NCI-H187 (cell line): ENCODE measurements at regions not wholly inside any gene's neighbourhood (a gene's known extent, or its start where the extent isn't known, plus 50 kb on each side); places are given as distances from the start of the nearest gene placed in this dataset.
"Not testable (repeated sequence)": the region's sequence is repeated elsewhere in the genome, so short reads cannot be mapped to it uniquely, and the experiment has no call there.

Experiments used
- DNase-seq, 2 experiments: peaks; one replicate each; lab custom pipeline; 2025; lab: John Stamatoyannopoulos, UW

- DNase-seq: no peak
Observed at GRCh38 chr4:152193059-152193458, 342.8 kb downstream of the FBXW7 start.

- no peak for DNase-seq
Observed at GRCh38 chr4:152190907-152191306, 345.0 kb downstream of the FBXW7 start.

- DNase-seq: no peak
Observed at GRCh38 chr4:152189451-152190179, 346.3 kb downstream of the FBXW7 start.

- DNase-seq: no peak
Observed at GRCh38 chr4:152188801-152189200, 347.1 kb downstream of the FBXW7 start.

GRCh38 chr4:152187693-152188092, 348.2 kb downstream of the FBXW7 start:
- DNase-seq: no peak

- no peak for DNase-seq
Observed at GRCh38 chr4:152185786-152186550, 349.9 kb downstream of the FBXW7 start.

GRCh38 chr4:152181150-152181549, 354.7 kb downstream of the FBXW7 start:
- no peak for DNase-seq

GRCh38 chr4:152180369-152180768, 355.5 kb downstream of the FBXW7 start:
- no peak for DNase-seq

- not testable (repeated sequence) for DNase-seq
Observed at GRCh38 chr4:152177538-152177937, 358.4 kb downstream of the FBXW7 start.

GRCh38 chr4:152176627-152177214, 359.2 kb downstream of the FBXW7 start:
- DNase-seq: no peak

- no peak for DNase-seq
Observed at GRCh38 chr4:152175586-152175985, 360.3 kb downstream of the FBXW7 start.

GRCh38 chr4:152172146-152172545, 363.7 kb downstream of the FBXW7 start:
- DNase-seq: no peak

GRCh38 chr4:152171556-152171955, 364.3 kb downstream of the FBXW7 start:
- no peak for DNase-seq

GRCh38 chr4:152169683-152170082, 366.2 kb downstream of the FBXW7 start:
- no peak for DNase-seq

- DNase-seq: no peak
Observed at GRCh38 chr4:152168987-152169616, 366.8 kb downstream of the FBXW7 start.

GRCh38 chr4:152166567-152166966, 369.3 kb downstream of the FBXW7 start:
- no peak for DNase-seq

GRCh38 chr4:152165846-152166245, 370.0 kb downstream of the FBXW7 start:
- DNase-seq: no peak

- no peak for DNase-seq
Observed at GRCh38 chr4:152165146-152165545, 370.7 kb downstream of the FBXW7 start.

- DNase-seq: no peak
Observed at GRCh38 chr4:152164561-152164960, 371.3 kb downstream of the FBXW7 start.

GRCh38 chr4:152162331-152162697, 373.6 kb downstream of the FBXW7 start:
- DNase-seq: no peak

- DNase-seq: no peak
Observed at GRCh38 chr4:152161676-152162330, 374.1 kb downstream of the FBXW7 start.

- no peak for DNase-seq
Observed at GRCh38 chr4:152160225-152160800, 375.6 kb downstream of the FBXW7 start.
